WI38 (cell line): ENCODE measurements at regions not wholly inside any gene's neighbourhood (a gene's known extent, or its start where the extent isn't known, plus 50 kb on each side); places are given as distances from the start of the nearest gene placed in this dataset.
"Not testable (repeated sequence)": the region's sequence is repeated elsewhere in the genome, so short reads cannot be mapped to it uniquely, and the experiment has no call there.

Source experiments
- H3K4me3 ChIP-seq: 2 replicates; pipeline ENCODE4 v1.5.1; 2011; ENCODE audit warnings: low read depth, mild to moderate bottlenecking, control low read depth, low read length
- TF ChIP-seq, protein P1 (sequence below): IDR thresholded peaks from 2 replicates; pipeline ENCODE4 v1.5.1; 2012; ENCODE audit warnings: low read depth, mild to moderate bottlenecking, control low read depth, low read length

DNA sequence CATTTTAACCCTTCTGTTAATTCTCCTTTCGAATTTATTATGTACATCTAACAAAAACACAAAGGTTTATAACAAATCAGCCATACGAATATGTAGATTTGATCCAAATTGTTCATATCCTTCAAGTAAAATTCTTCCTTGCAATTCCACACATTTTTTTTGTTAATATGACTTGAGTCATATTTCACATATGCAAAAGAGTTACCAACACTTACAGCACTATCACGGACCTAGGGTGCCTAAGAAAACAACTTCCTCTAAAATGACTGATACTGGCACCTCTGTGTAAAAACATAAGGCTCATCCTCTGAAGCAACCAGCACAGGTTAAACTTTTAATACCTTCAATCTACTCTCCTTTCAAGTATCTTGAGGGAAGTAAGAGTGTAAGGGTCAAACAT is 451.8 kb downstream of the SEMA3D start:
- TF ChIP-seq, protein P1, sequence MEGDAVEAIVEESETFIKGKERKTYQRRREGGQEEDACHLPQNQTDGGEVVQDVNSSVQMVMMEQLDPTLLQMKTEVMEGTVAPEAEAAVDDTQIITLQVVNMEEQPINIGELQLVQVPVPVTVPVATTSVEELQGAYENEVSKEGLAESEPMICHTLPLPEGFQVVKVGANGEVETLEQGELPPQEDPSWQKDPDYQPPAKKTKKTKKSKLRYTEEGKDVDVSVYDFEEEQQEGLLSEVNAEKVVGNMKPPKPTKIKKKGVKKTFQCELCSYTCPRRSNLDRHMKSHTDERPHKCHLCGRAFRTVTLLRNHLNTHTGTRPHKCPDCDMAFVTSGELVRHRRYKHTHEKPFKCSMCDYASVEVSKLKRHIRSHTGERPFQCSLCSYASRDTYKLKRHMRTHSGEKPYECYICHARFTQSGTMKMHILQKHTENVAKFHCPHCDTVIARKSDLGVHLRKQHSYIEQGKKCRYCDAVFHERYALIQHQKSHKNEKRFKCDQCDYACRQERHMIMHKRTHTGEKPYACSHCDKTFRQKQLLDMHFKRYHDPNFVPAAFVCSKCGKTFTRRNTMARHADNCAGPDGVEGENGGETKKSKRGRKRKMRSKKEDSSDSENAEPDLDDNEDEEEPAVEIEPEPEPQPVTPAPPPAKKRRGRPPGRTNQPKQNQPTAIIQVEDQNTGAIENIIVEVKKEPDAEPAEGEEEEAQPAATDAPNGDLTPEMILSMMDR: no peak
- H3K4me3 ChIP-seq: no peak overlapping the region

DNA sequence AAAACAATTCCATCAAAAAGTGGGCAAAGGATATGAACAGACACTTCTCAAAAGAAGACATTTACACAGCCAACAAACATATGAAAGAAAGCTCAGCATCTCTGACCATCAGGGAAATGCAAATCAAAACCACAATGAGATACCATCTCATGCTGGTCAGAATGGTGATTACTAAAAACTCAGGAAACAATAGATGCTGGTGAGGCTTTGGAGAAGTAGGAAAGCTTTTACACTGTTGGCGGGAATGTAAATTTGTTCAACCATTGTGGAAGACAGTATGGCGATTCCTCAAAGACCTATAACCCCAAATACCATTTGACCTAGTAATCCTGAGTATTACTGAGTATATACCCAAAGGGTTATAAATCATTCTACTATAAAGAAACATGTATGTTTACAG is 452.9 kb downstream of the SEMA3D start:
- not testable (repeated sequence) for H3K4me3 ChIP-seq

DNA sequence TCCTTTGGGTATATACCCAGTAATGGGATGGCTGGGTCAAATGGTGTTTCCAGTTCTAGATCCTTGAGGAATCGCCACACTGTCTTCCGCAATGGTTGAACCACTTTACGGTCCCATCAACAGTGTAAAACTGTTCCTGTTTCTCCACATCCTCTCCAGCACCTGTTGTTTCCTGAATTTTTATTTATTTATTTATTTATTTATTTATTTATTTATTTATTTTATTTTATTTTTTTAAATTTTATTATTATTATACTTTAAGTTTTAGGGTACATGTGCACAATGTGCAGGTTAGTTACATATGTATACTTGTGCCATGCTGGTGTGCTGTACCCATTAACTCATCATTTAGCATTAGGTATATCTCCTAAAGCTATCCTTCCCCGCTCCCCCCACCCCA is 456.0 kb downstream of the SEMA3D start:
- H3K4me3 ChIP-seq: not testable (repeated sequence)

DNA sequence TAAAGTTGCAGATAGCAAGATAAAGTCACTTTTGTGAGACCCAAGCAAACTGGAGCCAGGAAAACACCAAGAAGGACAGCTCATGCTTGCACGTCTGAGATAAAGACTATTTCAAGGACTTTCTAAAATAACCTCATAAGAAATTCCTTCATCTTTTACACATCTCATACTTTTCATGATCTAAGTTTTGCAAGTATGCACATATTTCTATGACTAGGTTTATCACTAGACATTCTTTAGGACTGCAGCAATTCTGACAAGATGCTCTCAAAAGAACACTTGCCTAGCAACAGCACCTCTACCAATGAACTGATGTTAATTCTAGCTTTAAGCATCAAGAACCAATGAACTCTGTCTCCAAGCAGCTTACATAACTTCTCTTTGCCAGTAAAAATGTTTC is 457.6 kb downstream of the SEMA3D start:
- TF ChIP-seq, protein P1: no peak
- H3K4me3 ChIP-seq: no peak overlapping the region

DNA sequence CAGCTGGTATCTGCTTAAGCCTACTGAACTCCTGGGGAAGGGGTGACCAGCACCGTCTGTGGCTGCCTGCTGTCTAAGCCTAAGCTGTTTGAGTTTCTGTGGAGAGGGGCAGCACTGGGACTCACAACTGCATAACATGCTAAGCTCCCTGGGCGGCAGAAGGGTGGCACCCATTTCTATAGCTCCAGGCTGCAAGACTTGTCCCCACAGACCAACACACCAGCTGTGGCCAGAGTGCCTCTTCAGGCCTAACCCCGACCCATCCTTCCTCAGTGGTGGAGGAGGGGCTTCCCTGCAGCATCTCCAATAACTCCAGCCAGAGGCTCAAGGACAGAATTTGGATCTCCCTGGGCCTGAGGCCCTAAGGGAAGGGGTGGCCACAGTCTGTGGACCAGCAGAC is 464.1 kb downstream of the SEMA3D start:
- TF ChIP-seq, protein P1: no peak
- no peak overlapping the region for H3K4me3 ChIP-seq

DNA sequence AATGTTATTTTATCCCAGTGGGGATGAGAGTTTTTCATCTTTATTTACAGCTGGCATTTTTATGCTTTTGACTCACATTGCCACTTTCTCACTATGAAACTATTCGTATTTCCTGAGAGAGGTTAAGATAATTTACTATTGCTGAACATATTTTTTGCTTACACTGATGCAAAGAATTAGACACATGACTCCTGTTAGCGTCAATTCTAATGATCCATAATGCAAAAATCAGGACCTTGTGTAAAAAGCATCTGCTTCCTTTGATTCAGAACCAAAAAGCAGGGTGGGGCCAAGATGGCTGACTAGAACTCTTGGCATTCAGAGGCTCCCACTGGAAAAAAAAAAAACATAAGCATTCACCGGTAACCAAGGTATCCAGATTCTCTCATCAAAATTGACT is 464.8 kb downstream of the SEMA3D start:
- TF ChIP-seq, protein P1: no peak
- H3K4me3 ChIP-seq: no peak overlapping the region

DNA sequence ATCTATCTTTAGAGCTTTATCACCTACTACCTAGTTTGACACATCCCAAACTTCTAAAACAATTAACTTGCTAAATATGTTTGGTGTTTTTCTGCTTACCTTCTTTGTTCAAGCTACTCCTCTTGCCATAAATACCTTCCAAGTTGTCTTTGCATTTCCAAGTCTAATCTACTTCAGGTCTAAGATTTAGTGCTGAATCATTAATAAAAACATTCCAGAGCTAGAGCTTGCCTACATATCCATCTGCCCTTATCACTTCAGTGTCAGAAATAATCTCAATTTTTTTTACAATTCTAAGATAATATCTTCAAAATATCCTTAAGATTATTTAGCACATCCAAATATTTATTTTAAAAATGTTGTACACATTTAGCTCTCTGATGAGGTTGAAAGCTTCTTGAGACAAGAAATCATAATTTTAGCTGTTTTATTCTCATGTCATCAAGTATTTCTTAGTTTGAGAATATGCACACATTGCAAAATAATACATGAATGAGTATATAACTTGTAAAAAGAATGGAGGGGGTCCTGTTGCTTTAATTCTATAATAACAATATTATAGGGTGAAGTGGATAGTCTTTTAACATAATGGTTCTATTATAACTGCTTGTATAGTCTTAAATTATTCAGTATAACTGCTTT is 466.3 kb downstream of the SEMA3D start:
- H3K4me3 ChIP-seq: no peak overlapping the region
- TF ChIP-seq, protein P1: no peak

DNA sequence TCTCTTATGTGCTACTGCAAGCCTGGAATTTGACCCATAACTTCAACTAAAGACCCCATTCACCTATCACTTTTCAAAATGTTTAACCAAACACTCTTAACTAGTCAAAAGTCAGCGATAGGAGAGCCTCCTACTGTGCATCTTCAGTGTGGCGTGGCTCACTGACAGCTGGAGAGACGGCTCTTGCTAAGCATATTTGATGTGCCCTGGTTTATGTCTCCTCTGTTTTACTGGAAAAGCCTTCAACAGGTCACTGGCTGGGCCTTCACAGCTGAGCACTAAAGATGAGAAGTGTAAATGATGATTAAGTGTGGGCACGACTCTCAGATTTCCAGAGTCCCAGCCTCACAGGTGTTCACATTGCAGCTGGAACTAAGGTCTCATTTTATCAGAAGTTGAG is 472.1 kb downstream of the SEMA3D start:
- H3K4me3 ChIP-seq: no peak overlapping the region
- TF ChIP-seq, protein P1: no peak
